Osteoblast (primary cell): ENCODE measurements at regions not wholly inside any gene's neighbourhood (a gene's known extent, or its start where the extent isn't known, plus 50 kb on each side); places are given as distances from the start of the nearest gene placed in this dataset.

Source experiments
- DNase-seq: peaks from one replicate; pipeline ENCODE4 v3.0.0; 2011; ENCODE audit warnings: low spot score, mixed read lengths; ENCODE audit not compliant: insufficient read length; ENCODE audit errors: missing footprints
- H2AFZ ChIP-seq: 2 replicates; pipeline ENCODE4 v1.6.0; 2011; ENCODE audit warnings: mild to moderate bottlenecking, low read length
- H3K27ac ChIP-seq: 2 replicates; pipeline ENCODE4 v1.5.1; 2011; ENCODE audit warnings: mild to moderate bottlenecking, low read depth, low read length, moderate library complexity
- H3K27me3 ChIP-seq: 2 replicates; pipeline ENCODE4 v1.6.0; 2012; ENCODE audit warnings: mild to moderate bottlenecking, control low read depth, inconsistent platforms, low read length, moderate library complexity; ENCODE audit not compliant: insufficient read depth
- H3K36me3 ChIP-seq: 2 replicates; pipeline ENCODE4 v1.5.1; 2011; ENCODE audit warnings: mild to moderate bottlenecking, low read length, control low read depth, moderate library complexity; ENCODE audit not compliant: insufficient read depth
- H3K4me1 ChIP-seq: 2 replicates; pipeline ENCODE4 v1.5.1; 2011; ENCODE audit warnings: mild to moderate bottlenecking, low read length, control low read depth, moderate library complexity; ENCODE audit not compliant: insufficient read depth
- H3K4me2 ChIP-seq: 2 replicates; pipeline ENCODE4 v1.6.0; 2011; ENCODE audit warnings: mild to moderate bottlenecking, low read length; ENCODE audit not compliant: insufficient read depth
- H3K4me3 ChIP-seq: fragments of 200-600 bp; sonication (generic); 3 replicates; pipeline ENCODE4 v1.5.1; 2012; ENCODE audit warnings: mild to moderate bottlenecking, low read length, inconsistent platforms; ENCODE audit not compliant: insufficient read depth
- H3K79me2 ChIP-seq: 2 replicates; pipeline ENCODE4 v1.6.0; 2012; ENCODE audit warnings: mild to moderate bottlenecking, low read length, control low read depth, inconsistent platforms; ENCODE audit not compliant: insufficient read depth
- H3K9me3 ChIP-seq: 2 replicates; pipeline ENCODE4 v1.5.1; 2011; ENCODE audit warnings: low read depth, low read length, control low read depth
- H4K20me1 ChIP-seq: 2 replicates; pipeline ENCODE4 v1.6.0; 2012; ENCODE audit warnings: mild to moderate bottlenecking, low read length, control low read depth; ENCODE audit not compliant: insufficient read depth
- TF ChIP-seq, protein P1 (sequence below): IDR thresholded peaks from 2 replicates; pipeline ENCODE4 v1.5.1; 2011; ENCODE audit warnings: mild to moderate bottlenecking, low read depth, low read length, moderate library complexity; ENCODE audit errors: extremely low read depth

DNA sequence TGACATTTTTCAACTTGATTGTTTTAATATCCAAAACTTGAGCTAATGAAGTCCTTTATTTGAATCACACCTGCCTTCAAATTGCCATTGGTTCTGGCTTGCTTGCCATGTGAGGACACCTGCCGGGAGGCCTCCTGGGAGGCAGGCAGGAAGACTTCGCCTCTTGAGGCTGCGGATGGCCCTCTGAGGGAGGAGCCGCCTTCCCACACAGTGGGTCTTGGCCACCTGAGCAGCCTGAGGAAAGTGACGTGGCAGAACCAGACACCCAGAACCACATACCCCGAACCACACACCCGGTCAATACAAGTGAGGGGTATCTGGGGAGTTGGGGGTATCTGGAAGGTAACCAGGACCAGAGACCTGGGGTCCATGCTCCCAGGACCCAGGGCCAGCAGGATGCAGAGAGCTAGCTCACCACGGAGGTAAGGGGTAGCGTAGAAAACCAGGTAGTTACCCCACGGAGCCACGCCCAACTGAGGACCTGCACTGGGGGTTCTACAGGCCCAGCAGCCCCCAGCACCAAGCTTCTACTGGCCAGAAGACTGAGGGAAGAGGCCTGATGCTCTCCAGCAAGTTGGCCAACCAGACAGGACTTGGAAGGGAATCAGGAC is 300.5 kb downstream of the TCERG1L start:
- Histone ChIP-seq H3K4me1 (no peaks in the 10 kb centered on the region), H3K9me3 (no peaks in the 10 kb centered on the region), H4K20me1 (no peaks in the 10 kb centered on the region), H3K27ac (no peak overlapping the region), H3K79me2 (no peaks in the 10 kb centered on the region), H2AFZ (no peak overlapping the region), H3K27me3 (no peaks in the 10 kb centered on the region), H3K4me2 (no peak overlapping the region), H3K36me3 (no peaks in the 10 kb centered on the region), H3K4me3 (no peak overlapping the region)
- no peak for DNase-seq
- TF ChIP-seq, protein P1, sequence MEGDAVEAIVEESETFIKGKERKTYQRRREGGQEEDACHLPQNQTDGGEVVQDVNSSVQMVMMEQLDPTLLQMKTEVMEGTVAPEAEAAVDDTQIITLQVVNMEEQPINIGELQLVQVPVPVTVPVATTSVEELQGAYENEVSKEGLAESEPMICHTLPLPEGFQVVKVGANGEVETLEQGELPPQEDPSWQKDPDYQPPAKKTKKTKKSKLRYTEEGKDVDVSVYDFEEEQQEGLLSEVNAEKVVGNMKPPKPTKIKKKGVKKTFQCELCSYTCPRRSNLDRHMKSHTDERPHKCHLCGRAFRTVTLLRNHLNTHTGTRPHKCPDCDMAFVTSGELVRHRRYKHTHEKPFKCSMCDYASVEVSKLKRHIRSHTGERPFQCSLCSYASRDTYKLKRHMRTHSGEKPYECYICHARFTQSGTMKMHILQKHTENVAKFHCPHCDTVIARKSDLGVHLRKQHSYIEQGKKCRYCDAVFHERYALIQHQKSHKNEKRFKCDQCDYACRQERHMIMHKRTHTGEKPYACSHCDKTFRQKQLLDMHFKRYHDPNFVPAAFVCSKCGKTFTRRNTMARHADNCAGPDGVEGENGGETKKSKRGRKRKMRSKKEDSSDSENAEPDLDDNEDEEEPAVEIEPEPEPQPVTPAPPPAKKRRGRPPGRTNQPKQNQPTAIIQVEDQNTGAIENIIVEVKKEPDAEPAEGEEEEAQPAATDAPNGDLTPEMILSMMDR, result no peak

DNA sequence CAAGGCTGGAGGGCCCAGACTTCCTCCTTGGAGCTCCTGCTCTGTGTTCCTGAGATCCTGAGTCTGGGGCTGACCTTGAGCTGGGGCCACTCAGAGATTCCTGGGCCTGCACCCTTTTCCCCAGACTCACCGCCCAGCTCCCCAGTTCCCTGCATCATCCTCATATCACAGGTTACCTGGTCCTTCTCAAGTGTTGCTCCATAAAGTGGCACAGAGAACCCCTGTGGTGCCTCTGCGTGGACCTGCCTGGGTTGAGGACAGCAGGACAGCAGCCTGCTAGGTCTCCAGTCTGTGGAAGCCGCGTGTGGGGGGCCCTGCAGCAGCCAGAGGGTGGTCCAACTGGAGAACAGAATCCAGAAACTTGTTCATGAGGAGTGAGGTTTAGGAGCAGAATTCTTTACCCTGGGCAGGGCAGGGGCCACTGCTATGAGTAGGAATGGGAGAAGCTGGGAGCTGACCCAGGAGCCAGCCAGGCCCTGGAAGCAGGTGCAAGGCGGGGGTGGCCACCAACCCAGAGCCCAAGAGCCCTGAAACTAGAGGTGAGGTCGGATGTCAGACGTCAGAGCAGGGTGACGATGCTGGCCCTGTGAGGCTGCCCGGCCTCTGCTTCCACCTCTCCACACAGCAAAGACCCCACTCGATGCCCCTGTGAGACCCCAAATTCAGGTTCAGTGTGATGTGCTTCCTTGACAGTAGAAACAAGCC is 299.4 kb downstream of the TCERG1L start:
- Histone ChIP-seq H3K4me3 (no peak overlapping the region), H3K4me2 (no peak overlapping the region), H3K4me1 (no peaks in the 10 kb centered on the region), H3K9me3 (no peaks in the 10 kb centered on the region), H3K27me3 (no peaks in the 10 kb centered on the region), H2AFZ (no peak overlapping the region), H4K20me1 (no peaks in the 10 kb centered on the region), H3K36me3 (no peaks in the 10 kb centered on the region), H3K79me2 (no peaks in the 10 kb centered on the region), H3K27ac (no peak overlapping the region)
- no peak for DNase-seq
- TF ChIP-seq, protein P1, result no peak

DNA sequence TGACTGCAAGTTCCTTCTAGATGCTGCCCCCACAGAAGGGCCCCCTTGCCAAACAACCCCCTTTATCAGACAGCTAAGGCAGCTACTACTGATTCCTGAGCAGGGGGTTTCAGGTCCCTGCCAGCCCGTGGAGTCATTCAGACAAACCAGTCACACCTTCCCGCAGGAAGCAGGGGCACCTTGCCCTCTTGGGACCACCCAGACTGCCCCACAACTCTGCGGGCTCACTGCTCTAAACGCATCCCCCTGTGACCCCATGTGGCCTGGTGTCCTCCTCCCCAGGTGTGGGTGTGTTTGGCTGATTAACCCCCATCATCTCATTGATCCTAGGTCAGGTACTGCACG is 298.9 kb downstream of the TCERG1L start:
- H2AFZ ChIP-seq, result no peak overlapping the region
- H3K4me1 ChIP-seq, result no peaks in the 10 kb centered on the region
- H3K9me3 ChIP-seq, result no peaks in the 10 kb centered on the region
- no peaks in the 10 kb centered on the region for H3K79me2 ChIP-seq
- H4K20me1 ChIP-seq, result no peaks in the 10 kb centered on the region
- H3K4me2 ChIP-seq, result no peak overlapping the region
- DNase-seq, result no peak
- no peaks in the 10 kb centered on the region for H3K36me3 ChIP-seq
- TF ChIP-seq, protein P1, result no peak
- no peak overlapping the region for H3K27ac ChIP-seq
- no peaks in the 10 kb centered on the region for H3K27me3 ChIP-seq
- no peak overlapping the region for H3K4me3 ChIP-seq

DNA sequence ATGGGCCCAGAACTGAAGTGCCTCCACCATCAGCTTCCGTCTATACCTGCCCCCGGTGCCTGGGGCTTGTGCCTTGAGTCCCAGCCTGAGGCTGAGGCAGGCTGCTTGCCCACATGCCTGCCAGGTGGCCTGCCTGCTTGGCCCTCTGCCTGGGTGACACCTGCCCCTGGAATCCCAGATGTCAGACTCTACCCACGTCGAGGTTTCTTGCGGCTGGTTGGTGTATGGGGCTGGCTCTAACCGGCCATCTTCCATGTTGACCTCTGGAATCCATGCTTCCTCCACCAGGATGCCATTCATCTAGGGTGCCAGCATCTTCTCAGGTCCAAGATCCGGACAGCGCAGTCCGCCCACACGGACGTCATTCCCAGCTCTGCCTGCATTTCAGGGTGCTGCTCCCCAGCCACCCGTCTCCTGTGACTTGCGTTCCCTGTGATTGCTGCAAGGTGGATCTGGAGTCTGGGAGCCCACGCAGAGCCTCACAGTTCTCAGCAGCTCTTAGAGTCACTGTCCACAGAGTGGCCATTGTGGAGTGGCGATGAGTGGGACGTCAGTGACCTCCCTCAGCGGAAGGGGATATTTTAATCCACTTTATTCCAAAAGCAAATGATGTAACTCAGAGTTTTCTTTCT is 298.1 kb downstream of the TCERG1L start:
- DNase-seq, result no peak
- H3K9me3 ChIP-seq, result peaks cover 2% of the 10 kb centered on the region
- no peaks in the 10 kb centered on the region for H3K4me1 ChIP-seq
- no peak overlapping the region for H3K4me2 ChIP-seq
- H4K20me1 ChIP-seq, result no peaks in the 10 kb centered on the region
- H3K27me3 ChIP-seq, result no peaks in the 10 kb centered on the region
- no peak overlapping the region for H3K4me3 ChIP-seq
- no peak overlapping the region for H2AFZ ChIP-seq
- H3K27ac ChIP-seq, result no peak overlapping the region
- H3K79me2 ChIP-seq, result no peaks in the 10 kb centered on the region
- TF ChIP-seq, protein P1, result no peak
- no peaks in the 10 kb centered on the region for H3K36me3 ChIP-seq
